T47D (cell line): ENCODE measurements at regions not wholly inside any gene's neighbourhood (a gene's known extent, or its start where the extent isn't known, plus 50 kb on each side); places are given as distances from the start of the nearest gene placed in this dataset.

Experiments used
- DNase-seq, 2 experiments: peaks; one replicate each; pipeline versions ENCODE4 v3.0.0 to v3.0.0-alpha.2; 2011 to 2012; ENCODE audit warnings: low read depth in 1 of 2, low spot score in 1 of 2
- JUND ChIP-seq: IDR thresholded peaks from 2 replicates; pipeline ENCODE4 v1.6.1; 2012; ENCODE audit warnings: low read depth
- in situ Hi-C: cut with HindIII; loops from 2 replicates; pipeline ENCODE4 v1.10.0; 2016; ENCODE audit warnings: low sequenced_read_pairs, low pct_unique_long_range_greater_than_20kb

DNA sequence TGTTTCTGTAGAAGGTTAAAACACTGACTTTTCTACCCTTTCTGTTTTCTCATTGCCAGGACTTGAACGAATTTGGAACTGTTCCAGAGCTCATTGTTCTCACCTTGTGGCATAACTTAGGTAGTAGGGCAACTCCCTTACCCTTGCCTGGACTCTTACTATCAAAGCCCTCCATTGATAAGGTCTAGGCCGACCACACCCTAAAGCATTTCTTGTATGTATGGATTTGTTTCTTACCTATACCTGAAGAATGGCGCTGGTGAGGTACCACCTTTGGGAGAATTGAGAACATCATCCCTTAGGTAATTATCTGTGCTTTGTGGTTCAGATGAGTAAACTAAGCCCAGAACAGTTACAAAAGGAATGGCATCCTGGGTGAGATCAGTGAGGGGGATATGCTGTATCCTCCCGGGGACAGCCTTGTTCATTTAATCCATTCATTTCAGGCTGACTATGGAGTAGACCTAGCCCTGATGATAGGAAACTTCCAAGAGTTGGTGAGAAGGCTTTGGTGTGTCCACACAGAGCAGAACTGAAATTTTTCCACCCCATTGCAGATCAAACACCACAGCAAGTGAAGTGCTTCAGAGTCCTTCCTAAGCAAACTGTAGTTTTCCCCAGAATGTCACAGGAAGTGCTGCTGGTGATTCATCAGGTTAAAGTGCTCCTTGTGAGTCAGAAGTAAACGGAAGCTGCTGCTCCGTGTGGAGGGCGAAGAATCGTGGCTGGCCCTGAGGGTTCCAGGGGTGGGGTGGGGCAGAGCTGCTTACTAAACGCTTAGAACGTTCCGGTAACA, 113.0 kb downstream of the TEX26 start:
- DNase-seq, result peak in 1 of 2 experiments; percentile 9
- in situ Hi-C loops, result no loop called here
- no peak for TF ChIP-seq JUND

GRCh38 chr13:31044364-31045285, 112.2 kb downstream of the TEX26 start:
- peak; percentile 48 to 80 for DNase-seq
- no peak for TF ChIP-seq JUND
- in situ Hi-C loops, result no loop called here

DNA sequence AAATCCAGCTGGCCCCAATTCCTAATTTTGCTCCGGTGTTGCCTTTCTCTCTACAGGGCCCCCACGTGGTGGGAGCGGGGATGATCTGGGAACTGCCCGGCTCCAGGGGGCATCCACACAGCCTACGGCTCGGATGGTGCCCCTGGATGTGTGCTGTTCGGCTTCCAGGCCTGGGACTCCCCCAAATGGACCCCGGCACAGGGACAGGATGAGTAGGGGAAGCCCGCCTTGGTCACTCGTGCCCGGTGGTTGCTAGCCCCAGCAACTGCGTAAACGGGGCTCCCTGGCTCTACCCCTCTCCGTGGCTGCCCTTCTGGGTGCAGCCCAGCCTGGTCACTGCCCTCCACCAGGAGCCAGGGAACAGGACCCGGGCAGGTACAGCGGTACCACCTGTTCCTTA, 111.5 kb downstream of the TEX26 start:
- DNase-seq, result no peak
- in situ Hi-C loops, result no loop called here
- no peak for TF ChIP-seq JUND

DNA sequence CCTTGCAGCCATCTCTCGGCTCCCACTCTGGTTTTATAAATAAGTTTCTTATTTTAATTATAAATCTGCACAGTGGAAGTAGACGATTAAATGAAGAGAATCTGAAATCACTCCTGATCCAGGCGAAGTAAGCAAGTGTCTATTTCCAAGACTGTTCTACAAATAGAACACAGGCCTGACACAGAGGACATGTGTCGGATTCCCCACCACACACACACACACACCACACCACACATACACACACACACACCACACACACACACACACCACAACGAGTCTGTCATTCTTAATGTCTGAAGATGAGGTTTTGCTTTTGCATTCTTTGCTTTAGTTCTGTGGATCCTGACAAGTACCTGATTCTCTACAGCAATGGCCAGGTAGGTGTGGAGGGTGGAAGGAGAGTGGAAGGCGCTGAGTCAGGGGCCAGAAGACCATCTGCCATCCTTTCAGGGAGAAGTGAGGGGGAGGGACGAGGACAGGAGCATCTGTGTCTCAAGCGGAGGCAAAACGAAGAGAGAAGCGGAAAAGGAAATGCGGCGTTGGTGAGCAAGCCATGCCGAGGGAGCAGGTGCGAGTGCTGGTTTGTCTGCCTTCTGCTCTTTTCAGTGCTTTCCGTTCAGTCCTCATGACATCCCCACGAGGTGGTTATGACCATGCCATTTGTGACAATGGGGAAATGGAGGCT, 110.2 kb downstream of the TEX26 start:
- in situ Hi-C loops, result no loop called here
- no peak for TF ChIP-seq JUND
- DNase-seq, result no peak

- no peak for TF ChIP-seq JUND
- no peak for DNase-seq
- in situ Hi-C loops, result no loop called here
These were observed 109.6 kb downstream of the TEX26 start for GRCh38 chr13:31042049-31042448.

DNA sequence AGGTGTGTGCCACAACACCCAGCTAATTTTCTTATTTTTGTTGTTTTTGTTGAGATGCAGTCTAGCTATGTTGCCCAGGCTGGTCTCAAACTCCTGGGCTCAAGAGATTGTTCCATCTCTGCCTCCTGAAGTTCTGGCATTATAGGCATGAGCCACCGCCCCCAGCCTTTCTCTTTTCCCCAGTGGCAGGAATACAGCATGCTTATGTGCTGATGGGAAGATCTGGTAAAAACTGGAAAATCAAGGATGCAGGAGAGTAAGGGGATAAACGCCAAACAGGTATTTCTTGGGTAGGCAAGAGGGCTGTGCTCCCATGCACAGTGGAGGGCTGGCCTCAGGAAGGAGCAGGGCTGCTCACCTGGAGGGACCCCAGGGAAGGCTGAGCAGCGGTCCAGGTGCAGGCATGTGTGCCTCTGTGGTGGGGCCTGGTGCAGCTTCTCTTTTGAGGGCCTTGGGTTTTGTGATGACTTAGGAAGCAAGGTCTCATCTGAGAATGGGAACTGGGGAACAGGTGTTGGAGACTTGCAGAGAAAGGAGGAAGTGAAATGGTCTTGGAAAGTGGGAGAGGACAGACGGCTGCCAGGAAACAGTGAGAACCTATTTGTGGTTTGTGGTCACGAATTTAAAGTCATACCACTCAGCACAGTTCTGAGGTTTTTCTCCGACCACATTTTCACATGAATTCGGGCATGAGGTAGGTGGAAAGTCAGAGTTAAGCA, 106.5 kb downstream of the TEX26 start:
- no peak for TF ChIP-seq JUND
- in situ Hi-C loops, result no loop called here
- DNase-seq, result no peak

DNA sequence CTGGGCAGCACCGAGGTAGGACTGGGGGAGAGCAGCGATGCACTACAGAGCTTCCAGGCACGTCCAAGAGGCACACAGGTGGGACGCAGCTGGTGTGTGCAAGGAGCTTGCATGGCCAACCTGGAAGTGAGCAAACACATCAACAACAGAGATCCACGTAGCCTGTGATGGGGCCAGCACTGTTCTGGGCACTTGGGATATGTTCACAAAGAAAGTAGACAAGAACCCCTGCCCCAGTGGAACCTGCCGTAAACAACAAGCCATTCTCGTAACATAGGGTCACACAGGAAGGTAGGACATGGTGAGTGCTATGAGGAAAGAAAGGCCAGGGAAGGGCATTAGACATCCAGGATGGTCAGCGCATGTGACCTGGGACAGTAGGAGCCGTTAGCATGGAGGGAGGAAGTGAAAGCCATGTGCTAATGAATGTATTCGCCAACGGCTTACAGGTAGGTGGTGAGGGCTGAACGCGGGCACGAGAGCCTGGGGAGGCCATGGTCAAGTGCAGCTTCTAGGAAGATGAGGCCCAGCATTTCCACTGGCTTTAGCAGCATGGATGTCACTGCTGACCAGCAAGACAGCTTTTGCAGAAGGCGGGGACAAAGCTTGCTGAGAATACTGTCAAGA, 105.5 kb downstream of the TEX26 start:
- in situ Hi-C loops, result no loop called here
- no peak for TF ChIP-seq JUND
- no peak for DNase-seq

- TF ChIP-seq JUND, result no peak
- in situ Hi-C loops, result no loop called here
- DNase-seq, result no peak
These were observed 104.6 kb downstream of the TEX26 start for GRCh38 chr13:31036731-31037695.

GRCh38 chr13:31035185-31035965, 102.9 kb downstream of the TEX26 start:
- no peak for DNase-seq
- in situ Hi-C loops, result no loop called here
- no peak for TF ChIP-seq JUND

DNA sequence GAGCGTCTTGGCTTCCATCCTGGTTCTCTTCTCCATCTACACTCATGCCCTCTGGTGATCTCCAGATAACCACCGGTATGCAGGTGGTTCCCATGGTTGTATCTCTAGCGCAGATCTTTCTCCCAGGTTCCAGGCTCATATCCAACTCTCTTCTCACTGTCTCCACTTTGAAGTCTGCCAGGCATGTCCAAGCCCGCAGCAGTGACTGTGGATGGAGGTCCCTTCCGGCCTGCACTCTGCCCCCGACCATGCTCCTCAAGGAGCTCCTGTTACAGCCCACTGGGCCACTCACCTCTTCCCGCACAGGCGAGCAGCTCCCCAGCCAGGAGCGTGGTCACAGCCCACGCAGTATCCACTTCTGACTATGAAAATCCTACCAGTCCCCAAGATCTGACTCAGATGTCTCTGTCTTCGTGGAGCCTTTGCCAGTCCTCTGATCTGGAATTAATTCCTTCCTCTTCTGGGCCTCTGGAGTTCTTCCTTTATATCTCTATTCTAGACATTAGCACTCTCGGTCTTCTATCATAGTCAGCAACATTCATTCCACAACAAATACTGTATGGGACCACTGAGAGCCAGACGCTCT, 100.2 kb downstream of the TEX26 start:
- DNase-seq, result no peak
- TF ChIP-seq JUND, result no peak
- in situ Hi-C loops, result no loop called here
